ENCODE measurements at regions not wholly inside any gene's neighbourhood (a gene's known extent, or its start where the extent isn't known, plus 50 kb on each side); places are given as distances from the start of the nearest gene placed in this dataset.

- intact Hi-C loops (cut with micrococcal nuclease): no loop called here
- no peaks in the 10 kb centered on the region for H3K79me2 ChIP-seq (ENCODE audit: insufficient read depth, low read length)
- no peak overlapping the region for H3K27ac ChIP-seq (ENCODE audit: low read depth, low read length)
- ChIA-PET CTCF (no interaction called here), POLR2A (no interaction called here), RAD21 (ENCODE audit: low non-redundant PET in 1 of 2, low total read pairs in 2 of 2, uncharacterized antibody in 2 of 2, unreplicated experiment in 2 of 2) (no interaction called here)
- no peak overlapping the region for H3K9ac ChIP-seq (ENCODE audit: low read length)
- H4K20me1 ChIP-seq (ENCODE audit: insufficient read depth): no peaks in the 10 kb centered on the region
- no peaks in the 10 kb centered on the region for H3K9me3 ChIP-seq (ENCODE audit: control insufficient read depth in 1 of 2, insufficient read depth in 1 of 2, low read depth in 1 of 2, low read length in 2 of 2)
- H3K36me3 ChIP-seq (ENCODE audit: control insufficient read depth in 1 of 2, insufficient read depth in 2 of 2, low read length in 2 of 2): no peaks in the 10 kb centered on the region
- TF ChIP-seq, protein P1, sequence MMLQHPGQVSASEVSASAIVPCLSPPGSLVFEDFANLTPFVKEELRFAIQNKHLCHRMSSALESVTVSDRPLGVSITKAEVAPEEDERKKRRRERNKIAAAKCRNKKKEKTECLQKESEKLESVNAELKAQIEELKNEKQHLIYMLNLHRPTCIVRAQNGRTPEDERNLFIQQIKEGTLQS (IDR thresholded peaks at IDR 0.05): no peak
- TF ChIP-seq YY1 (IDR thresholded peaks at IDR 0.05; ENCODE audit: extremely low read depth, insufficient replicate concordance, low read depth, low read length) (no peak), CEBPB (IDR thresholded peaks at IDR 0.05; ENCODE audit: low read depth) (no peak), POLR2AphosphoS5 (IDR thresholded peaks at IDR 0.05; ENCODE audit: low read depth, low read length) (no peak), CTCF (IDR thresholded peaks at IDR 0.05 in 2 of 3, conservative IDR thresholded peaks at IDR 0.05 in 1 of 3; ENCODE audit: borderline replicate concordance in 1 of 3, insufficient read depth in 1 of 3, low read depth in 2 of 3, low read length in 2 of 3) (no peak), ZNF274 (IDR thresholded peaks at IDR 0.05; ENCODE audit: low read depth, low read length) (no peak), ELF1 (IDR thresholded peaks at IDR 0.05; ENCODE audit: borderline replicate concordance, low read depth) (no peak), TCF7L2 (IDR thresholded peaks at IDR 0.05; ENCODE audit: borderline replicate concordance, extremely low read depth, insufficient read depth, insufficient read length) (no peak), RAD21 (IDR thresholded peaks at IDR 0.05; ENCODE audit: low read depth) (no peak), ZFX (IDR thresholded peaks at IDR 0.05) (no peak), JUND (IDR thresholded peaks at IDR 0.05) (no peak), SP1 (IDR thresholded peaks at IDR 0.05; ENCODE audit: low read depth) (no peak), SIN3A (IDR thresholded peaks at IDR 0.05; ENCODE audit: low read depth) (no peak), CBX3 (IDR thresholded peaks at IDR 0.05; ENCODE audit: low read depth) (no peak), FOSL1 (IDR thresholded peaks at IDR 0.05; ENCODE audit: low read depth) (no peak), REST (IDR thresholded peaks at IDR 0.05; ENCODE audit: low read depth) (no peak)
- TF ChIP-seq, protein P2, sequence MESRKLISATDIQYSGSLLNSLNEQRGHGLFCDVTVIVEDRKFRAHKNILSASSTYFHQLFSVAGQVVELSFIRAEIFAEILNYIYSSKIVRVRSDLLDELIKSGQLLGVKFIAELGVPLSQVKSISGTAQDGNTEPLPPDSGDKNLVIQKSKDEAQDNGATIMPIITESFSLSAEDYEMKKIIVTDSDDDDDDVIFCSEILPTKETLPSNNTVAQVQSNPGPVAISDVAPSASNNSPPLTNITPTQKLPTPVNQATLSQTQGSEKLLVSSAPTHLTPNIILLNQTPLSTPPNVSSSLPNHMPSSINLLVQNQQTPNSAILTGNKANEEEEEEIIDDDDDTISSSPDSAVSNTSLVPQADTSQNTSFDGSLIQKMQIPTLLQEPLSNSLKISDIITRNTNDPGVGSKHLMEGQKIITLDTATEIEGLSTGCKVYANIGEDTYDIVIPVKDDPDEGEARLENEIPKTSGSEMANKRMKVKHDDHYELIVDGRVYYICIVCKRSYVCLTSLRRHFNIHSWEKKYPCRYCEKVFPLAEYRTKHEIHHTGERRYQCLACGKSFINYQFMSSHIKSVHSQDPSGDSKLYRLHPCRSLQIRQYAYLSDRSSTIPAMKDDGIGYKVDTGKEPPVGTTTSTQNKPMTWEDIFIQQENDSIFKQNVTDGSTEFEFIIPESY (IDR thresholded peaks at IDR 0.05; ENCODE audit: extremely low read depth, insufficient replicate concordance, low read length): no peak
- TF ChIP-seq, protein P3, sequence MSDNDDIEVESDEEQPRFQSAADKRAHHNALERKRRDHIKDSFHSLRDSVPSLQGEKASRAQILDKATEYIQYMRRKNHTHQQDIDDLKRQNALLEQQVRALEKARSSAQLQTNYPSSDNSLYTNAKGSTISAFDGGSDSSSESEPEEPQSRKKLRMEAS (IDR thresholded peaks at IDR 0.05): no peak
- no peaks in the 10 kb centered on the region for H3K9me2 ChIP-seq (ENCODE audit: insufficient read depth)
- no peak overlapping the region for H3K4me2 ChIP-seq (ENCODE audit: low read length)
- no peak for ATAC-seq
- no peaks in the 10 kb centered on the region for H3K27me3 ChIP-seq (ENCODE audit: insufficient read depth, low read length)
- no peak overlapping the region for H3K4me3 ChIP-seq (replicated peaks in 1 of 2; ENCODE audit: low read depth in 1 of 2, low read length in 2 of 2)
- BruUV-seq (replicated peaks): no TSS peak
- no peak overlapping the region for H2AFZ ChIP-seq (ENCODE audit: low read depth, low read length, poor library complexity, severe bottlenecking)
- DNase-seq (ENCODE audit: low read depth, low spot score): no peak
- no peaks in the 10 kb centered on the region for H3K4me1 ChIP-seq (ENCODE audit: control insufficient read depth in 1 of 2, insufficient read depth in 2 of 2, low read length in 2 of 2)
Measured at GRCh38 chr7:112622159-112622715, 141.4 kb downstream of the LSMEM1 start.
